Keratinocyte (primary cell): ENCODE measurements at regions not wholly inside any gene's neighbourhood (a gene's known extent, or its start where the extent isn't known, plus 50 kb on each side); places are given as distances from the start of the nearest gene placed in this dataset.

Experiments used
- CTCF ChIP-seq, 3 experiments: IDR thresholded peaks in 1 of 3; conservative IDR thresholded peaks in 1 of 3; optimal IDR thresholded peaks in 1 of 3; 2 replicates in 2 of 3; 3 replicates in 1 of 3; pipeline versions ENCODE3 to v1.5.1; 2011; ENCODE audit warnings: low read length in 3 of 3, mild to moderate bottlenecking in 3 of 3, moderate library complexity in 2 of 3, control low read depth in 1 of 3, inconsistent platforms in 1 of 3; ENCODE audit not compliant: insufficient read depth in 2 of 3; ENCODE audit errors: extremely low read depth in 1 of 3
- EZH2 ChIP-seq: IDR thresholded peaks from one replicate; pipeline ENCODE4 v1.6.1; 2012; ENCODE audit warnings: inconsistent platforms, mild to moderate bottlenecking, low read length, moderate library complexity

GRCh38 chr11:64451856-64452255 lies 92.9 kb downstream of the RPS6KA4 start:
- no peak for TF ChIP-seq CTCF (optimal IDR thresholded peaks at IDR 0.05 in 1 of 3, IDR thresholded peaks at IDR 0.05 in 1 of 3, conservative IDR thresholded peaks at IDR 0.05 in 1 of 3; ENCODE audit: extremely low read depth in 1 of 3, insufficient read depth in 2 of 3, low read length in 3 of 3)
- no peak for TF ChIP-seq EZH2
